ENCODE measurements at regions not wholly inside any gene's neighbourhood (a gene's known extent, or its start where the extent isn't known, plus 50 kb on each side); places are given as distances from the start of the nearest gene placed in this dataset.

- no peak for TF ChIP-seq ELK1 (IDR thresholded peaks at IDR 0.05; ENCODE audit: low read depth, low read length)
Observed at GRCh38 chr13:44084146-44084545, 204.4 kb downstream of the LACC1 start (continued).

DNA sequence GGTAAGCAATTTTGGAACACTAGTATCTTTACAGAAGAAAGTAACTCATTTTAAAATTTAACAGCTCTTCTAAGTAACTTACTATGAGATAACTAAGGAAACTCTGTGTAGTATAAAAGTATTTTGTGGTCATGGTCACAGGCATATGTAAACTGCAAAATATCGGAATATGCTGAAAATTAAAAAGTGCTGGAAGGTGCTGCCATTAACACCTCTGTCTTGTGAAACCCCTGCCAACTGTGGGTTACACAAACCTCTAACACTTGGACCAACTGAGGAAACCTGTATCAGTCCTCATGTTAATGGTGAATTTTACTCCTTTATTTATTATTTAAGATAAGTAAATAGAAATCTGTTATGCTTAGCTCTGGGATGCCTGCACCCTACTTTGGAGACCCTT lies 206.7 kb downstream of the LACC1 start:
- no TSS peak for BruUV-seq (replicated peaks)
- ChIA-PET SMC1A (ENCODE audit: uncharacterized antibody, unreplicated experiment) (no interaction called here), CTCF (no interaction called here), RAD21 (ENCODE audit: unreplicated experiment) (no interaction called here), POLR2A (no interaction called here)
- DNase-seq (ENCODE audit: low read depth, low spot score) (no peak), ATAC-seq (no peak), FAIRE-seq (no peak)
- Histone ChIP-seq H2AFZ (ENCODE audit: control insufficient read depth, low read depth, low read length) (no peak overlapping the region), H3K9me3 (replicated peaks; ENCODE audit: control insufficient read depth, insufficient read depth, low read length) (no peaks in the 10 kb centered on the region), H3K27me3 (replicated peaks in 1 of 2; ENCODE audit: control insufficient read depth in 2 of 2, insufficient read depth in 2 of 2, low read length in 1 of 2) (no peaks in the 10 kb centered on the region), H3K79me2 (ENCODE audit: control insufficient read depth, insufficient read depth, low read length) (no peaks in the 10 kb centered on the region), H4K20me1 (ENCODE audit: control insufficient read depth, insufficient read depth) (no peaks in the 10 kb centered on the region), H3K4me3 (no peak overlapping the region), H3K9ac (ENCODE audit: control insufficient read depth, insufficient read depth, low read length) (no peak overlapping the region), H3K4me2 (ENCODE audit: control insufficient read depth, insufficient read depth) (no peak overlapping the region), H3K27ac (ENCODE audit: control insufficient read depth, insufficient read depth) (no peak overlapping the region), H3K4me1 (ENCODE audit: control insufficient read depth, insufficient read depth, low read length) (peaks cover 4% of the 10 kb centered on the region; the same call in 1 of the 2 replicates), H3K36me3 (ENCODE audit: control insufficient read depth in 2 of 2, insufficient read depth in 2 of 2, low read length in 1 of 2) (no peaks in the 10 kb centered on the region)
- WGBS (ENCODE audit: insufficient coverage, insufficient replicate concordance, low lambda C conversion rate, missing lambda C conversion rate): 81% methylated on average over 1 of the region's 1 CpG
- intact Hi-C loops (cut with micrococcal nuclease; ENCODE audit: unreplicated experiment): no loop called here
- in situ Hi-C loops (cut with MboI): no loop called here
- TF ChIP-seq MEF2B (IDR thresholded peaks at IDR 0.05; ENCODE audit: partially characterized antibody, poor library complexity, severe bottlenecking) (no peak), BACH1 (IDR thresholded peaks at IDR 0.05; ENCODE audit: borderline replicate concordance) (no peak), CBX3 (IDR thresholded peaks at IDR 0.05; ENCODE audit: borderline replicate concordance, low read depth) (no peak), NR2C1 (IDR thresholded peaks at IDR 0.05) (no peak), GABPA (IDR thresholded peaks at IDR 0.05; ENCODE audit: low read depth) (no peak), HCFC1 (IDR thresholded peaks at IDR 0.05; ENCODE audit: low read length) (no peak), CBX5 (IDR thresholded peaks at IDR 0.05; ENCODE audit: low read depth) (no peak), ZNF24 (IDR thresholded peaks at IDR 0.05) (no peak), PML (IDR thresholded peaks at IDR 0.05; ENCODE audit: low read length) (no peak), IKZF1 (conservative IDR thresholded peaks at IDR 0.05) (no peak), CREB1 (IDR thresholded peaks at IDR 0.05; ENCODE audit: low read depth) (no peak)
- TF ChIP-seq, protein P1, sequence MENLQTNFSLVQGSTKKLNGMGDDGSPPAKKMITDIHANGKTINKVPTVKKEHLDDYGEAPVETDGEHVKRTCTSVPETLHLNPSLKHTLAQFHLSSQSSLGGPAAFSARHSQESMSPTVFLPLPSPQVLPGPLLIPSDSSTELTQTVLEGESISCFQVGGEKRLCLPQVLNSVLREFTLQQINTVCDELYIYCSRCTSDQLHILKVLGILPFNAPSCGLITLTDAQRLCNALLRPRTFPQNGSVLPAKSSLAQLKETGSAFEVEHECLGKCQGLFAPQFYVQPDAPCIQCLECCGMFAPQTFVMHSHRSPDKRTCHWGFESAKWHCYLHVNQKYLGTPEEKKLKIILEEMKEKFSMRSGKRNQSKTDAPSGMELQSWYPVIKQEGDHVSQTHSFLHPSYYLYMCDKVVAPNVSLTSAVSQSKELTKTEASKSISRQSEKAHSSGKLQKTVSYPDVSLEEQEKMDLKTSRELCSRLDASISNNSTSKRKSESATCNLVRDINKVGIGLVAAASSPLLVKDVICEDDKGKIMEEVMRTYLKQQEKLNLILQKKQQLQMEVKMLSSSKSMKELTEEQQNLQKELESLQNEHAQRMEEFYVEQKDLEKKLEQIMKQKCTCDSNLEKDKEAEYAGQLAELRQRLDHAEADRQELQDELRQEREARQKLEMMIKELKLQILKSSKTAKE (IDR thresholded peaks at IDR 0.05; ENCODE audit: low read depth, poor library complexity, severe bottlenecking): no peak
- TF ChIP-seq, protein P2, sequence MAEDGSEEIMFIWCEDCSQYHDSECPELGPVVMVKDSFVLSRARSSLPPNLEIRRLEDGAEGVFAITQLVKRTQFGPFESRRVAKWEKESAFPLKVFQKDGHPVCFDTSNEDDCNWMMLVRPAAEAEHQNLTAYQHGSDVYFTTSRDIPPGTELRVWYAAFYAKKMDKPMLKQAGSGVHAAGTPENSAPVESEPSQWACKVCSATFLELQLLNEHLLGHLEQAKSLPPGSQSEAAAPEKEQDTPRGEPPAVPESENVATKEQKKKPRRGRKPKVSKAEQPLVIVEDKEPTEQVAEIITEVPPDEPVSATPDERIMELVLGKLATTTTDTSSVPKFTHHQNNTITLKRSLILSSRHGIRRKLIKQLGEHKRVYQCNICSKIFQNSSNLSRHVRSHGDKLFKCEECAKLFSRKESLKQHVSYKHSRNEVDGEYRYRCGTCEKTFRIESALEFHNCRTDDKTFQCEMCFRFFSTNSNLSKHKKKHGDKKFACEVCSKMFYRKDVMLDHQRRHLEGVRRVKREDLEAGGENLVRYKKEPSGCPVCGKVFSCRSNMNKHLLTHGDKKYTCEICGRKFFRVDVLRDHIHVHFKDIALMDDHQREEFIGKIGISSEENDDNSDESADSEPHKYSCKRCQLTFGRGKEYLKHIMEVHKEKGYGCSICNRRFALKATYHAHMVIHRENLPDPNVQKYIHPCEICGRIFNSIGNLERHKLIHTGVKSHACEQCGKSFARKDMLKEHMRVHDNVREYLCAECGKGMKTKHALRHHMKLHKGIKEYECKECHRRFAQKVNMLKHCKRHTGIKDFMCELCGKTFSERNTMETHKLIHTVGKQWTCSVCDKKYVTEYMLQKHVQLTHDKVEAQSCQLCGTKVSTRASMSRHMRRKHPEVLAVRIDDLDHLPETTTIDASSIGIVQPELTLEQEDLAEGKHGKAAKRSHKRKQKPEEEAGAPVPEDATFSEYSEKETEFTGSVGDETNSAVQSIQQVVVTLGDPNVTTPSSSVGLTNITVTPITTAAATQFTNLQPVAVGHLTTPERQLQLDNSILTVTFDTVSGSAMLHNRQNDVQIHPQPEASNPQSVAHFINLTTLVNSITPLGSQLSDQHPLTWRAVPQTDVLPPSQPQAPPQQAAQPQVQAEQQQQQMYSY (CRISPR knock-in tag; IDR thresholded peaks at IDR 0.05): no peak
- TF ChIP-seq, protein P3, sequence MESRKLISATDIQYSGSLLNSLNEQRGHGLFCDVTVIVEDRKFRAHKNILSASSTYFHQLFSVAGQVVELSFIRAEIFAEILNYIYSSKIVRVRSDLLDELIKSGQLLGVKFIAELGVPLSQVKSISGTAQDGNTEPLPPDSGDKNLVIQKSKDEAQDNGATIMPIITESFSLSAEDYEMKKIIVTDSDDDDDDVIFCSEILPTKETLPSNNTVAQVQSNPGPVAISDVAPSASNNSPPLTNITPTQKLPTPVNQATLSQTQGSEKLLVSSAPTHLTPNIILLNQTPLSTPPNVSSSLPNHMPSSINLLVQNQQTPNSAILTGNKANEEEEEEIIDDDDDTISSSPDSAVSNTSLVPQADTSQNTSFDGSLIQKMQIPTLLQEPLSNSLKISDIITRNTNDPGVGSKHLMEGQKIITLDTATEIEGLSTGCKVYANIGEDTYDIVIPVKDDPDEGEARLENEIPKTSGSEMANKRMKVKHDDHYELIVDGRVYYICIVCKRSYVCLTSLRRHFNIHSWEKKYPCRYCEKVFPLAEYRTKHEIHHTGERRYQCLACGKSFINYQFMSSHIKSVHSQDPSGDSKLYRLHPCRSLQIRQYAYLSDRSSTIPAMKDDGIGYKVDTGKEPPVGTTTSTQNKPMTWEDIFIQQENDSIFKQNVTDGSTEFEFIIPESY (IDR thresholded peaks at IDR 0.05): no peak

Measured in GM12878 (cell line).